Endothelial cell of umbilical vein (primary cell): ENCODE measurements at regions not wholly inside any gene's neighbourhood (a gene's known extent, or its start where the extent isn't known, plus 50 kb on each side); places are given as distances from the start of the nearest gene placed in this dataset.

Experiments used
- BruUV-seq: library from RNA; stranded (reverse); fragments of 400-500 nt; replicated peaks from 2 replicates; lab custom pipeline; 2021; lab: Mats Ljungman, UMichigan
- CTCF ChIA-PET: fragments of 300-600, 350-600 bp; sonication (Branson Sonifier 250); formaldehyde crosslinking; loops from one replicate; lab custom pipeline; 2021; ENCODE audit warnings: antibody characterized with exemption, inconsistent platforms; lab: Charles Lee
- POLR2A ChIA-PET: fragments of 300-600, 350-600 bp; sonication (Branson Sonifier 250); formaldehyde crosslinking; loops from one replicate; lab custom pipeline; 2021; ENCODE audit warnings: antibody characterized with exemption, inconsistent platforms; lab: Charles Lee
- DNase-seq: peaks from one replicate; pipeline ENCODE4 v3.0.0-alpha.2; 2011; ENCODE audit warnings: low read depth, low spot score
- FAIRE-seq: peaks from 2 replicates; lab custom pipeline; 2011; peaks lifted over from hg19 to GRCh38; lab: Jason Lieb, UNC
- H2AFZ ChIP-seq: 2 replicates; pipeline ENCODE4 v1.6.0; 2012; ENCODE audit warnings: low read depth, low read length, control low read depth, inconsistent platforms
- H3K27ac ChIP-seq: 2 replicates; pipeline ENCODE4 v1.5.1; 2011; ENCODE audit warnings: low read depth, mild to moderate bottlenecking, control low read depth, low read length, moderate library complexity; ENCODE audit not compliant: insufficient read depth
- H3K27me3 ChIP-seq, 2 experiments: 2 replicates each; pipeline versions ENCODE4 v1.6.0 to v1.6.1; 2011; ENCODE audit warnings: low read length in 2 of 2, mixed read lengths in 1 of 2; ENCODE audit not compliant: control insufficient read depth in 2 of 2, insufficient read depth in 2 of 2
- H3K36me3 ChIP-seq, 2 experiments: 2 replicates in 1 of 2; 3 replicates in 1 of 2; pipeline ENCODE4 v1.5.1; 2011; ENCODE audit warnings: low read length in 2 of 2, mild to moderate bottlenecking in 1 of 2, moderate library complexity in 1 of 2; ENCODE audit not compliant: control insufficient read depth in 2 of 2, insufficient read depth in 2 of 2; ENCODE audit errors: extremely low read depth in 1 of 2
- H3K4me1 ChIP-seq: 3 replicates; pipeline ENCODE4 v1.5.1; 2011; ENCODE audit warnings: mild to moderate bottlenecking, low read length; ENCODE audit not compliant: control insufficient read depth, insufficient read depth; ENCODE audit errors: extremely low read depth
- H3K4me2 ChIP-seq: 2 replicates; pipeline ENCODE4 v1.6.1; 2011; ENCODE audit warnings: low read length, control low read depth, mixed read lengths; ENCODE audit not compliant: insufficient read depth
- H3K4me3 ChIP-seq, 3 experiments: fragments of 200-600 bp in 1 of 3; sonication (generic), shearing (Covaris generic) in 1 of 3; replicated peaks in 1 of 3; 2 replicates each; pipeline ENCODE4 v1.5.1; 2011 to 2016; ENCODE audit warnings: control low read depth in 3 of 3, low read length in 3 of 3, mild to moderate bottlenecking in 2 of 3, inconsistent platforms in 1 of 3, low read depth in 1 of 3, moderate library complexity in 1 of 3; ENCODE audit not compliant: insufficient read depth in 1 of 3
- H3K79me2 ChIP-seq: 2 replicates; pipeline ENCODE4 v1.6.0; 2012; ENCODE audit warnings: low read length, inconsistent platforms; ENCODE audit not compliant: control insufficient read depth, insufficient read depth
- H3K9ac ChIP-seq: replicated peaks from 2 replicates; pipeline ENCODE3; 2011; ENCODE audit warnings: low read length, control low read depth; ENCODE audit not compliant: insufficient read depth; ENCODE audit errors: extremely low read depth
- H3K9me1 ChIP-seq: replicated peaks from 3 replicates; pipeline ENCODE4 v1.6.0; 2011; ENCODE audit warnings: mild to moderate bottlenecking, low read length; ENCODE audit not compliant: control insufficient read depth, insufficient read depth; ENCODE audit errors: extremely low read depth
- H3K9me3 ChIP-seq: replicated peaks from 2 replicates; pipeline ENCODE4 v1.5.1; 2012; ENCODE audit warnings: low read length, inconsistent platforms; ENCODE audit not compliant: control insufficient read depth, insufficient read depth
- H4K20me1 ChIP-seq: replicated peaks from 2 replicates; pipeline ENCODE3; 2011; ENCODE audit warnings: mild to moderate bottlenecking, low read length; ENCODE audit not compliant: control insufficient read depth, insufficient read depth; ENCODE audit errors: extremely low read depth
- EZH2 ChIP-seq: IDR thresholded peaks from 2 replicates; pipeline ENCODE4 v1.6.1; 2012; ENCODE audit warnings: borderline replicate concordance, low read depth, mild to moderate bottlenecking, moderate library complexity, low read length, inconsistent platforms; ENCODE audit not compliant: severe bottlenecking
- FOS ChIP-seq: IDR thresholded peaks from 2 replicates; pipeline ENCODE4 v1.6.1; 2011; ENCODE audit warnings: mild to moderate bottlenecking, low read length, moderate library complexity, borderline replicate concordance; ENCODE audit not compliant: insufficient read depth
- GATA2 ChIP-seq: IDR thresholded peaks from 2 replicates; pipeline ENCODE4 v1.7.0; 2011; ENCODE audit warnings: low read depth, mild to moderate bottlenecking, moderate library complexity, mixed read lengths, low read length; ENCODE audit not compliant: insufficient read length, insufficient read depth
- JUN ChIP-seq: IDR thresholded peaks from 2 replicates; pipeline ENCODE4 v1.6.1; 2011; ENCODE audit warnings: borderline replicate concordance, low read depth; ENCODE audit not compliant: insufficient read length, insufficient read depth
- MYC ChIP-seq: IDR thresholded peaks from one replicate; pipeline ENCODE4 v1.6.1; 2011; ENCODE audit warnings: mild to moderate bottlenecking, low read depth, low read length
- POLR2A ChIP-seq: IDR thresholded peaks from 2 replicates; pipeline ENCODE4 v1.6.1; 2012; ENCODE audit warnings: low read depth, mild to moderate bottlenecking, control low read depth, low read length
- POLR2AphosphoS5 ChIP-seq: IDR thresholded peaks from 2 replicates; pipeline ENCODE4 v1.6.1; 2012; ENCODE audit warnings: low read depth, mild to moderate bottlenecking, control low read depth, low read length, moderate library complexity; ENCODE audit not compliant: insufficient read depth
- dilution Hi-C: fragments of 300-500 bp; cut with MboI; formaldehyde crosslinking; loops from one replicate; pipeline ENCODE4 v1.15.0; 2019; ENCODE audit warnings: low sequenced_read_pairs; ENCODE audit not compliant: extremely low pct_ligation_motif_present
- intact Hi-C: fragments of 100-400 bp; cut with micrococcal nuclease; formaldehyde crosslinking; loops from one replicate; pipeline ENCODE4 v1.10.0; 2022
- TF ChIP-seq, protein P1 (sequence below): IDR thresholded peaks from 2 replicates; pipeline ENCODE4 v1.6.1; 2011; ENCODE audit not compliant: insufficient read depth, insufficient read length
- TF ChIP-seq, protein P2 (sequence below), 2 donors: IDR thresholded peaks; 1 replicate in 1 of 2; 2 replicates in 1 of 2; pipeline ENCODE4 v1.5.1; 2011; ENCODE audit warnings: low read length in 2 of 2, mild to moderate bottlenecking in 2 of 2, moderate library complexity in 2 of 2, control low read depth in 1 of 2, inconsistent platforms in 1 of 2, low read depth in 1 of 2; ENCODE audit not compliant: insufficient read depth in 1 of 2; ENCODE audit errors: extremely low read depth in 1 of 2

DNA sequence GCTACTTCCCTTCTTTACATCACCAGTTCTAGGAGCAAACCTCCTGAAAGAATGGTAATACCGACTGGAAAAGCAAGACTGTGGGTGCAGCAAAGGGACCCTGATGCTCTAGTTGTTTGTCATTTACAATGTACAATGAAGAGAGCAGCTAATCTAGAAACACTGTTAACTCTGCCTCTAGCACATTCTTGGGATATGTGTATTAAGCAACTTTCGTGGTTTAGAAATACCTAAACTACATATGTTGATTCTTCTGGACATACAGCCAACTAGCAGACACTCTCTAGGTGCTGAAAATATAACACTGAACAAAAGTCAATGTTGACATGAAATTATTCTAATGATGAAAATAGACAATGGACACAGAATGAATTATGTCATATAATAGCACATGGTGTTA is 440.3 kb upstream of the MC4R start:
- DNase-seq, result no peak
- Histone ChIP-seq H3K4me3 (no peak overlapping the region), H3K9me1 (no peaks in the 10 kb centered on the region), H2AFZ (no peak overlapping the region), H3K36me3 (no peaks in the 10 kb centered on the region), H3K4me2 (no peak overlapping the region), H3K79me2 (no peaks in the 10 kb centered on the region), H3K27ac (no peak overlapping the region), H4K20me1 (no peaks in the 10 kb centered on the region), H3K27me3 (no peaks in the 10 kb centered on the region), H3K9me3 (no peaks in the 10 kb centered on the region), H3K9ac (no peak overlapping the region), H3K4me1 (no peaks in the 10 kb centered on the region)
- no TSS peak for BruUV-seq
- FAIRE-seq, result no peak
- TF ChIP-seq JUN, result no peak
- TF ChIP-seq POLR2AphosphoS5, result no peak
- TF ChIP-seq, protein P1, sequence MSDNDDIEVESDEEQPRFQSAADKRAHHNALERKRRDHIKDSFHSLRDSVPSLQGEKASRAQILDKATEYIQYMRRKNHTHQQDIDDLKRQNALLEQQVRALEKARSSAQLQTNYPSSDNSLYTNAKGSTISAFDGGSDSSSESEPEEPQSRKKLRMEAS, result no peak
- TF ChIP-seq EZH2, result no peak
- TF ChIP-seq, protein P2, sequence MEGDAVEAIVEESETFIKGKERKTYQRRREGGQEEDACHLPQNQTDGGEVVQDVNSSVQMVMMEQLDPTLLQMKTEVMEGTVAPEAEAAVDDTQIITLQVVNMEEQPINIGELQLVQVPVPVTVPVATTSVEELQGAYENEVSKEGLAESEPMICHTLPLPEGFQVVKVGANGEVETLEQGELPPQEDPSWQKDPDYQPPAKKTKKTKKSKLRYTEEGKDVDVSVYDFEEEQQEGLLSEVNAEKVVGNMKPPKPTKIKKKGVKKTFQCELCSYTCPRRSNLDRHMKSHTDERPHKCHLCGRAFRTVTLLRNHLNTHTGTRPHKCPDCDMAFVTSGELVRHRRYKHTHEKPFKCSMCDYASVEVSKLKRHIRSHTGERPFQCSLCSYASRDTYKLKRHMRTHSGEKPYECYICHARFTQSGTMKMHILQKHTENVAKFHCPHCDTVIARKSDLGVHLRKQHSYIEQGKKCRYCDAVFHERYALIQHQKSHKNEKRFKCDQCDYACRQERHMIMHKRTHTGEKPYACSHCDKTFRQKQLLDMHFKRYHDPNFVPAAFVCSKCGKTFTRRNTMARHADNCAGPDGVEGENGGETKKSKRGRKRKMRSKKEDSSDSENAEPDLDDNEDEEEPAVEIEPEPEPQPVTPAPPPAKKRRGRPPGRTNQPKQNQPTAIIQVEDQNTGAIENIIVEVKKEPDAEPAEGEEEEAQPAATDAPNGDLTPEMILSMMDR (IDR thresholded peaks at IDR 0.05; ENCODE audit: extremely low read depth in 1 of 2, insufficient read depth in 1 of 2, low read depth in 1 of 2, low read length in 2 of 2), result no peak
- TF ChIP-seq GATA2, result no peak
- no peak for TF ChIP-seq FOS
- TF ChIP-seq POLR2A, result no peak
- TF ChIP-seq MYC, result no peak
- dilution Hi-C loops, result no loop called here
- intact Hi-C loops, result no loop called here
- ChIA-PET CTCF (interaction anchor here (1.0 to 6.7 kb wide), 3 partner anchors 111 to 690 kb away, joined by 3 to 133 read pairs (median 3); no protein-coding TSS in a partner anchor), POLR2A (no interaction called here)
